Neural cell (in vitro differentiated cells): ENCODE measurements at regions not wholly inside any gene's neighbourhood (a gene's known extent, or its start where the extent isn't known, plus 50 kb on each side); places are given as distances from the start of the nearest gene placed in this dataset.

Experiments used
- H2AFZ ChIP-seq: fragments of 200-600, 300-800 bp; sonication (generic), shearing (Covaris generic); 2 replicates; pipeline ENCODE4 v1.6.0; 2014; ENCODE audit warnings: low read depth, mild to moderate bottlenecking, antibody characterized with exemption, low read length, moderate library complexity
- H3F3A ChIP-seq: fragments of 200-600 bp; shearing (Covaris generic); 2 replicates; pipeline ENCODE4 v1.6.1; 2016; ENCODE audit warnings: mild to moderate bottlenecking, moderate library complexity, mixed read lengths, antibody characterized with exemption, low read length; ENCODE audit not compliant: insufficient read depth, poor library complexity, severe bottlenecking
- H3K27ac ChIP-seq: fragments of 200-600, 300-800 bp; sonication (generic), shearing (Covaris generic); 2 replicates; pipeline ENCODE4 v1.5.1; 2014; ENCODE audit warnings: mild to moderate bottlenecking, low read length, moderate library complexity
- H3K27me3 ChIP-seq: fragments of 300-800, 200-600 bp; sonication (generic), shearing (Covaris generic); 2 replicates; pipeline ENCODE4 v1.6.0; 2014; ENCODE audit warnings: mild to moderate bottlenecking, low read depth, low read length, moderate library complexity; ENCODE audit not compliant: insufficient read depth
- H3K36me3 ChIP-seq: fragments of 300-800, 200-600 bp; sonication (generic), shearing (Covaris generic); 2 replicates; pipeline ENCODE4 v1.5.1; 2014; ENCODE audit warnings: mild to moderate bottlenecking, antibody characterized with exemption, low read length, moderate library complexity; ENCODE audit not compliant: insufficient read depth
- H3K4me2 ChIP-seq: fragments of 300-800, 200-600 bp; sonication (generic), shearing (Covaris generic); 2 replicates; pipeline ENCODE4 v1.6.0; 2014; ENCODE audit warnings: mild to moderate bottlenecking, low read length
- H3K4me3 ChIP-seq: fragments of 300-800, 200-600 bp; sonication (generic), shearing (Covaris generic); 2 replicates; pipeline ENCODE4 v1.5.1; 2014; ENCODE audit warnings: mild to moderate bottlenecking, low read length, moderate library complexity
- H3K79me2 ChIP-seq: fragments of 200-600 bp; shearing (Covaris generic); replicated peaks from 2 replicates; pipeline ENCODE4 v1.6.0; 2014; ENCODE audit warnings: mild to moderate bottlenecking, low read length, moderate library complexity; ENCODE audit not compliant: insufficient read depth
- H3K9ac ChIP-seq: fragments of 300-800, 200-600 bp; sonication (generic), shearing (Covaris generic); 2 replicates; pipeline ENCODE4 v1.6.1; 2016; ENCODE audit warnings: mild to moderate bottlenecking, low read length, mixed read lengths
- H3K9me2 ChIP-seq: fragments of 200-600 bp; shearing (Covaris generic); 2 replicates; pipeline ENCODE4 v1.6.1; 2016; ENCODE audit warnings: mild to moderate bottlenecking, low read length, mixed read lengths; ENCODE audit not compliant: insufficient read depth
- H3K9me3 ChIP-seq: fragments of 200-600, 300-800 bp; sonication (generic), shearing (Covaris generic); 2 replicates; pipeline ENCODE4 v1.6.1; 2016; ENCODE audit warnings: mild to moderate bottlenecking, mixed run types, low read length, moderate library complexity, mixed read lengths
- H4K20me1 ChIP-seq: fragments of 200-600 bp; shearing (Covaris generic); 2 replicates; pipeline ENCODE4 v1.6.1; 2016; ENCODE audit warnings: mild to moderate bottlenecking, mixed run types; ENCODE audit not compliant: insufficient read depth
- EP300 ChIP-seq: fragments of 450-650 bp; conservative IDR thresholded peaks from 2 replicates; pipeline ENCODE4 v1.6.1; 2014; ENCODE audit warnings: antibody characterized with exemption, mild to moderate bottlenecking, moderate library complexity; ENCODE audit not compliant: poor library complexity, severe bottlenecking
- EZH2 ChIP-seq: fragments of 200-600, 300-800 bp; shearing (Covaris generic), sonication (generic); IDR thresholded peaks from 2 replicates; pipeline ENCODE4 v1.6.1; 2014; ENCODE audit warnings: antibody characterized with exemption, low read length, borderline replicate concordance, mild to moderate bottlenecking; ENCODE audit not compliant: insufficient read depth, poor library complexity, severe bottlenecking
- MXI1 ChIP-seq: fragments of 450-650 bp; conservative IDR thresholded peaks from 2 replicates; pipeline ENCODE4 v1.6.1; 2014; ENCODE audit warnings: antibody characterized with exemption, mild to moderate bottlenecking; ENCODE audit not compliant: poor library complexity, severe bottlenecking
- POLR2AphosphoS5 ChIP-seq: IDR thresholded peaks from 2 replicates; pipeline ENCODE4 v1.6.1; 2012
- RAD21 ChIP-seq: fragments of 450-650 bp; conservative IDR thresholded peaks from 2 replicates; pipeline ENCODE4 v1.6.1; 2014; ENCODE audit warnings: antibody characterized with exemption, mild to moderate bottlenecking, moderate library complexity
- SMC3 ChIP-seq: fragments of 450-650 bp; conservative IDR thresholded peaks from 2 replicates; pipeline ENCODE4 v1.6.1; 2014; ENCODE audit warnings: antibody characterized with exemption, mild to moderate bottlenecking, moderate library complexity; ENCODE audit not compliant: poor library complexity
- TAF1 ChIP-seq: IDR thresholded peaks from 2 replicates; pipeline ENCODE4 v1.6.1; 2012; ENCODE audit warnings: low read depth
- TF ChIP-seq, protein P1 (sequence below): IDR thresholded peaks from 2 replicates; pipeline ENCODE4 v1.6.1; 2012; ENCODE audit warnings: borderline replicate concordance
- TF ChIP-seq, protein P2 (sequence below): fragments of 450-650 bp; IDR thresholded peaks from 2 replicates; pipeline ENCODE4 v1.5.1; 2014; ENCODE audit warnings: antibody characterized with exemption, mild to moderate bottlenecking, moderate library complexity; ENCODE audit not compliant: poor library complexity, severe bottlenecking

DNA sequence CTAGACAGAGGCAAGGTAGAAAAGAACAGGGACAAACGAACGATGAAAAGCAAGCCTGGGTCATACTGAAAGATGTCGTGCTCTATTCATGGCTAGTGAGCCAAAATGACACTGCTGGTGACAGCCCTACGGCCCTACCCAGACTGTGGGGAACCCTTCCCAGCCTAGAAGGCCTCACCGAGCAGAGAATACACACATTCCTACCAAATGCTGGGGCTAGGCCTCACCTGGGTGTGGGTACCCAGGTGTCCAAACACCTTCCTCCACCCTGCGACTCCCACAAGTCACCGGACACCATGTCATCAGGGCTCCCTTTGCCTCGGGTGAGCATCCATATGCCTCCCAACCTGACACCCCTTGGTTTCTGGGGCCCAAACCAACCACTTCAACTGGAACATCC is 85.3 kb upstream of the DOCK9 start:
- Histone ChIP-seq H4K20me1 (no peaks in the 10 kb centered on the region), H2AFZ (no peak overlapping the region), H3K9me3 (no peaks in the 10 kb centered on the region), H3K27ac (no peak overlapping the region), H3K27me3 (no peaks in the 10 kb centered on the region), H3K36me3 (no peaks in the 10 kb centered on the region), H3K4me3 (no peak overlapping the region), H3K9me2 (no peaks in the 10 kb centered on the region), H3K4me2 (no peak overlapping the region), H3K9ac (no peak overlapping the region), H3F3A (no peaks in the 10 kb centered on the region), H3K79me2 (no peaks in the 10 kb centered on the region)
- no peak for TF ChIP-seq EP300
- TF ChIP-seq EZH2 = no peak
- no peak for TF ChIP-seq RAD21
- TF ChIP-seq, protein P1, sequence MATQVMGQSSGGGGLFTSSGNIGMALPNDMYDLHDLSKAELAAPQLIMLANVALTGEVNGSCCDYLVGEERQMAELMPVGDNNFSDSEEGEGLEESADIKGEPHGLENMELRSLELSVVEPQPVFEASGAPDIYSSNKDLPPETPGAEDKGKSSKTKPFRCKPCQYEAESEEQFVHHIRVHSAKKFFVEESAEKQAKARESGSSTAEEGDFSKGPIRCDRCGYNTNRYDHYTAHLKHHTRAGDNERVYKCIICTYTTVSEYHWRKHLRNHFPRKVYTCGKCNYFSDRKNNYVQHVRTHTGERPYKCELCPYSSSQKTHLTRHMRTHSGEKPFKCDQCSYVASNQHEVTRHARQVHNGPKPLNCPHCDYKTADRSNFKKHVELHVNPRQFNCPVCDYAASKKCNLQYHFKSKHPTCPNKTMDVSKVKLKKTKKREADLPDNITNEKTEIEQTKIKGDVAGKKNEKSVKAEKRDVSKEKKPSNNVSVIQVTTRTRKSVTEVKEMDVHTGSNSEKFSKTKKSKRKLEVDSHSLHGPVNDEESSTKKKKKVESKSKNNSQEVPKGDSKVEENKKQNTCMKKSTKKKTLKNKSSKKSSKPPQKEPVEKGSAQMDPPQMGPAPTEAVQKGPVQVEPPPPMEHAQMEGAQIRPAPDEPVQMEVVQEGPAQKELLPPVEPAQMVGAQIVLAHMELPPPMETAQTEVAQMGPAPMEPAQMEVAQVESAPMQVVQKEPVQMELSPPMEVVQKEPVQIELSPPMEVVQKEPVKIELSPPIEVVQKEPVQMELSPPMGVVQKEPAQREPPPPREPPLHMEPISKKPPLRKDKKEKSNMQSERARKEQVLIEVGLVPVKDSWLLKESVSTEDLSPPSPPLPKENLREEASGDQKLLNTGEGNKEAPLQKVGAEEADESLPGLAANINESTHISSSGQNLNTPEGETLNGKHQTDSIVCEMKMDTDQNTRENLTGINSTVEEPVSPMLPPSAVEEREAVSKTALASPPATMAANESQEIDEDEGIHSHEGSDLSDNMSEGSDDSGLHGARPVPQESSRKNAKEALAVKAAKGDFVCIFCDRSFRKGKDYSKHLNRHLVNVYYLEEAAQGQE = no peak

DNA sequence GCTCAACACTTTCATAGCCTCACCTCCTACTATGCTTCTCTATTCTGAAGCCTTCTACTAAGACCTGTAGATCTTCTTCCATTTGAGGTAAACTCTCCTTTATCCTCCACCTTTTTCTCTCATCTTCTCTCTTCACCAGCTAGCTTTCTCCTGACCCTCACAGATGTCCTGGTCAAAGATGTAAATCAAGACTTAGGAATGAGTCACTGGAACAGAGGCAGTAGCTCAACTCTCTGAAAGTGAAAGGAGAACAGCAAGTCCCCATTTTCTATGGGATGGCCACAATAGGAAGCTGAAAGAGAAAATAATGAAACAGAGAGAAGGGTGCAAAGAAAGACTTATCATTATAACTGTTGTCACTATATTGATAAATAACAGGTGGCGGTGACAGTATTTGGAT is 86.1 kb upstream of the DOCK9 start:
- H3F3A ChIP-seq = no peaks in the 10 kb centered on the region
- no peak overlapping the region for H3K4me3 ChIP-seq
- no peak overlapping the region for H3K9ac ChIP-seq
- H3K9me3 ChIP-seq = no peaks in the 10 kb centered on the region
- TF ChIP-seq, protein P1 = no peak
- TF ChIP-seq EZH2 = no peak
- no peak for TF ChIP-seq POLR2AphosphoS5
- no peak for TF ChIP-seq TAF1
- no peak for TF ChIP-seq SMC3
- no peak for TF ChIP-seq RAD21
- TF ChIP-seq MXI1 = no peak
- TF ChIP-seq, protein P2, sequence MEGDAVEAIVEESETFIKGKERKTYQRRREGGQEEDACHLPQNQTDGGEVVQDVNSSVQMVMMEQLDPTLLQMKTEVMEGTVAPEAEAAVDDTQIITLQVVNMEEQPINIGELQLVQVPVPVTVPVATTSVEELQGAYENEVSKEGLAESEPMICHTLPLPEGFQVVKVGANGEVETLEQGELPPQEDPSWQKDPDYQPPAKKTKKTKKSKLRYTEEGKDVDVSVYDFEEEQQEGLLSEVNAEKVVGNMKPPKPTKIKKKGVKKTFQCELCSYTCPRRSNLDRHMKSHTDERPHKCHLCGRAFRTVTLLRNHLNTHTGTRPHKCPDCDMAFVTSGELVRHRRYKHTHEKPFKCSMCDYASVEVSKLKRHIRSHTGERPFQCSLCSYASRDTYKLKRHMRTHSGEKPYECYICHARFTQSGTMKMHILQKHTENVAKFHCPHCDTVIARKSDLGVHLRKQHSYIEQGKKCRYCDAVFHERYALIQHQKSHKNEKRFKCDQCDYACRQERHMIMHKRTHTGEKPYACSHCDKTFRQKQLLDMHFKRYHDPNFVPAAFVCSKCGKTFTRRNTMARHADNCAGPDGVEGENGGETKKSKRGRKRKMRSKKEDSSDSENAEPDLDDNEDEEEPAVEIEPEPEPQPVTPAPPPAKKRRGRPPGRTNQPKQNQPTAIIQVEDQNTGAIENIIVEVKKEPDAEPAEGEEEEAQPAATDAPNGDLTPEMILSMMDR = no peak
- H3K36me3 ChIP-seq = no peaks in the 10 kb centered on the region
- no peaks in the 10 kb centered on the region for H3K9me2 ChIP-seq
- no peak overlapping the region for H3K4me2 ChIP-seq
- H4K20me1 ChIP-seq = no peaks in the 10 kb centered on the region
- H3K27me3 ChIP-seq = no peaks in the 10 kb centered on the region
- no peak overlapping the region for H2AFZ ChIP-seq
- no peaks in the 10 kb centered on the region for H3K79me2 ChIP-seq
- H3K27ac ChIP-seq = no peak overlapping the region
